ENCODE measurements at regions not wholly inside any gene's neighbourhood (a gene's known extent, or its start where the extent isn't known, plus 50 kb on each side); places are given as distances from the start of the nearest gene placed in this dataset.

- H3K36me3 Mint-ChIP-seq (ENCODE audit: low read depth), result no peaks in the 10 kb centered on the region
- H3K9me3 Mint-ChIP-seq (ENCODE audit: low read depth), result no peaks in the 10 kb centered on the region
- no peak for TF ChIP-seq CTCF (IDR thresholded peaks at IDR 0.05)
- no peak for DNase-seq (ENCODE audit: low spot score)
- H3K27me3 Mint-ChIP-seq (ENCODE audit: low read depth), result no peaks in the 10 kb centered on the region
- H3K27ac Mint-ChIP-seq (ENCODE audit: unreplicated experiment), result no peak overlapping the region
- H3K4me1 Mint-ChIP-seq (ENCODE audit: low read depth), result peaks cover 10% of the 10 kb centered on the region
- H3K4me3 Mint-ChIP-seq (ENCODE audit: unreplicated experiment), result no peak overlapping the region
Observed at GRCh38 chr5:153883854-153884611, 154.7 kb downstream of the FAM114A2 start.

GRCh38 chr5:153881687-153882086 lies 157.0 kb downstream of the FAM114A2 start:
- Mint-ChIP-seq H3K4me1 (ENCODE audit: low read depth) (peaks cover 10% of the 10 kb centered on the region), H3K36me3 (ENCODE audit: low read depth) (no peaks in the 10 kb centered on the region), H3K4me3 (ENCODE audit: unreplicated experiment) (no peak overlapping the region), H3K27me3 (ENCODE audit: low read depth) (no peaks in the 10 kb centered on the region), H3K27ac (ENCODE audit: unreplicated experiment) (no peak overlapping the region), H3K9me3 (ENCODE audit: low read depth) (no peaks in the 10 kb centered on the region)
- TF ChIP-seq CTCF (IDR thresholded peaks at IDR 0.05), result no peak
- DNase-seq (ENCODE audit: low spot score), result no peak

- H3K9me3 Mint-ChIP-seq (ENCODE audit: low read depth), result no peaks in the 10 kb centered on the region
- H3K27me3 Mint-ChIP-seq (ENCODE audit: low read depth), result no peaks in the 10 kb centered on the region
- TF ChIP-seq CTCF (IDR thresholded peaks at IDR 0.05), result no peak
- H3K4me3 Mint-ChIP-seq (ENCODE audit: unreplicated experiment), result no peak overlapping the region
- no peaks in the 10 kb centered on the region for H3K36me3 Mint-ChIP-seq (ENCODE audit: low read depth)
- DNase-seq (ENCODE audit: low spot score), result no peak
- H3K4me1 Mint-ChIP-seq (ENCODE audit: low read depth), result peaks cover 10% of the 10 kb centered on the region
- H3K27ac Mint-ChIP-seq (ENCODE audit: unreplicated experiment), result no peak overlapping the region
Observed at GRCh38 chr5:153880106-153880505, 158.6 kb downstream of the FAM114A2 start.

GRCh38 chr5:153879596-153879995 lies 159.1 kb downstream of the FAM114A2 start:
- Mint-ChIP-seq H3K27ac (ENCODE audit: unreplicated experiment) (no peak overlapping the region), H3K27me3 (ENCODE audit: low read depth) (no peaks in the 10 kb centered on the region), H3K9me3 (ENCODE audit: low read depth) (peaks cover 3% of the 10 kb centered on the region), H3K4me1 (ENCODE audit: low read depth) (peaks cover 10% of the 10 kb centered on the region), H3K36me3 (ENCODE audit: low read depth) (no peaks in the 10 kb centered on the region), H3K4me3 (ENCODE audit: unreplicated experiment) (no peak overlapping the region)
- no peak for TF ChIP-seq CTCF (IDR thresholded peaks at IDR 0.05)
- DNase-seq (ENCODE audit: low spot score), result no peak

GRCh38 chr5:153866176-153866575 lies 172.5 kb downstream of the FAM114A2 start:
- Mint-ChIP-seq H3K27ac (ENCODE audit: unreplicated experiment) (no peak overlapping the region), H3K4me3 (ENCODE audit: unreplicated experiment) (no peak overlapping the region), H3K27me3 (ENCODE audit: low read depth) (peaks cover 11% of the 10 kb centered on the region), H3K36me3 (ENCODE audit: low read depth) (peaks cover 3% of the 10 kb centered on the region), H3K9me3 (ENCODE audit: low read depth) (peaks cover 6% of the 10 kb centered on the region), H3K4me1 (ENCODE audit: low read depth) (peaks cover 6% of the 10 kb centered on the region)
- no peak for TF ChIP-seq CTCF (IDR thresholded peaks at IDR 0.05)
- DNase-seq (ENCODE audit: low spot score), result no peak
